Effector memory CD8-positive, alpha-beta T cell (primary cell): ENCODE measurements at regions not wholly inside any gene's neighbourhood (a gene's known extent, or its start where the extent isn't known, plus 50 kb on each side); places are given as distances from the start of the nearest gene placed in this dataset.
"Not testable (repeated sequence)": the region's sequence is repeated elsewhere in the genome, so short reads cannot be mapped to it uniquely, and the experiment has no call there.

Experiments used
- ATAC-seq: fragments of 150-1000 bp; cut with Tn5 transposase; replicated peaks from 2 replicates; pipeline ENCODE4 v1.10.0; 2021; ENCODE audit warnings: mild to moderate bottlenecking, moderate library complexity
- DNase-seq, 3 experiments: peaks; one replicate each; pipeline ENCODE4 v3.0.0; 2021
- H3K27ac Mint-ChIP-seq, 2 donors: one replicate each; pipeline ENCODE4 v1.8.0; 2022; ENCODE audit warnings: mild to moderate bottlenecking in 2 of 2, mixed read lengths in 2 of 2, moderate library complexity in 2 of 2
- H3K27me3 Mint-ChIP-seq, 2 donors: one replicate each; pipeline ENCODE4 v1.8.0; 2022; ENCODE audit warnings: mixed read lengths in 2 of 2
- H3K36me3 Mint-ChIP-seq: one replicate; pipeline ENCODE4 v1.8.0; 2022; ENCODE audit warnings: mild to moderate bottlenecking, moderate library complexity, mixed read lengths; ENCODE audit not compliant: insufficient read depth
- H3K4me1 Mint-ChIP-seq, 2 donors: one replicate each; pipeline ENCODE4 v1.8.0; 2022; ENCODE audit warnings: low read depth in 2 of 2, mixed read lengths in 2 of 2
- H3K4me3 Mint-ChIP-seq, 2 donors: one replicate each; pipeline ENCODE4 v1.8.0; 2022; ENCODE audit warnings: mild to moderate bottlenecking in 2 of 2, mixed read lengths in 2 of 2, moderate library complexity in 2 of 2
- H3K9me3 Mint-ChIP-seq, 2 donors: one replicate each; pipeline ENCODE4 v1.8.0; 2022; ENCODE audit warnings: mixed read lengths in 2 of 2

- Mint-ChIP-seq H3K4me1 (no peaks in the 10 kb centered on the region), H3K9me3 (peaks cover 0 to 2% of the 10 kb centered on the region in 2 donors), H3K4me3 (no peak overlapping the region), H3K27ac (no peak overlapping the region), H3K27me3 (peaks cover 0 to 7% of the 10 kb centered on the region in 2 donors), H3K36me3 (no peaks in the 10 kb centered on the region)
- DNase-seq = no peak
- ATAC-seq = no peak
Observed at GRCh38 chr1:213474054-213474453, 423.0 kb downstream of the RPS6KC1 start.

- Mint-ChIP-seq H3K27me3 (no peaks in the 10 kb centered on the region), H3K27ac (no peak overlapping the region), H3K36me3 (no peaks in the 10 kb centered on the region), H3K9me3 (peaks cover 1 to 6% of the 10 kb centered on the region in 2 donors), H3K4me1 (no peaks in the 10 kb centered on the region), H3K4me3 (no peak overlapping the region)
- DNase-seq (no peak), ATAC-seq (no peak)
Observed at GRCh38 chr1:213481395-213481794, 430.4 kb downstream of the RPS6KC1 start.

- no peak overlapping the region for H3K27ac Mint-ChIP-seq
- H3K27me3 Mint-ChIP-seq = peaks cover 6 to 8% of the 10 kb centered on the region in 2 donors
- ATAC-seq = no peak
- H3K36me3 Mint-ChIP-seq = no peaks in the 10 kb centered on the region
- DNase-seq = no peak
- peaks cover 1 to 6% of the 10 kb centered on the region in 2 donors for H3K9me3 Mint-ChIP-seq
- H3K4me1 Mint-ChIP-seq = no peaks in the 10 kb centered on the region
- no peak overlapping the region for H3K4me3 Mint-ChIP-seq
Observed at GRCh38 chr1:213484333-213484732, 433.3 kb downstream of the RPS6KC1 start.

- H3K4me3 Mint-ChIP-seq = no peak overlapping the region
- no peaks in the 10 kb centered on the region for H3K4me1 Mint-ChIP-seq
- peaks cover 1 to 6% of the 10 kb centered on the region in 2 donors for H3K9me3 Mint-ChIP-seq
- ATAC-seq = no peak
- no peak overlapping the region for H3K27ac Mint-ChIP-seq
- no peak for DNase-seq
- no peaks in the 10 kb centered on the region for H3K36me3 Mint-ChIP-seq
- peaks cover 10% of the 10 kb centered on the region in 2 donors for H3K27me3 Mint-ChIP-seq
Observed at GRCh38 chr1:213484758-213485157, 433.7 kb downstream of the RPS6KC1 start.

GRCh38 chr1:213486488-213486887 is 435.4 kb downstream of the RPS6KC1 start:
- no peak for ATAC-seq
- Mint-ChIP-seq H3K27ac (no peak overlapping the region), H3K4me3 (no peak overlapping the region), H3K27me3 (peaks cover 10 to 12% of the 10 kb centered on the region in 2 donors), H3K4me1 (no peaks in the 10 kb centered on the region), H3K9me3 (peaks cover 0 to 7% of the 10 kb centered on the region in 2 donors), H3K36me3 (no peaks in the 10 kb centered on the region)
- no peak for DNase-seq

GRCh38 chr1:213491468-213491867 is 440.4 kb downstream of the RPS6KC1 start:
- no peak for DNase-seq
- H3K4me1 Mint-ChIP-seq = no peaks in the 10 kb centered on the region
- no peak overlapping the region for H3K4me3 Mint-ChIP-seq

GRCh38 chr1:213492161-213493041 is 441.4 kb downstream of the RPS6KC1 start:
- Mint-ChIP-seq H3K27ac (no peak overlapping the region), H3K4me1 (no peaks in the 10 kb centered on the region), H3K36me3 (no peaks in the 10 kb centered on the region), H3K9me3 (peaks cover 0 to 7% of the 10 kb centered on the region in 2 donors), H3K4me3 (no peak overlapping the region), H3K27me3 (peaks cover 10 to 12% of the 10 kb centered on the region in 2 donors)
- DNase-seq (no peak), ATAC-seq (no peak)

More at GRCh38 chr1:213491468-213491867, 440.4 kb downstream of the RPS6KC1 start:
- Mint-ChIP-seq H3K27ac (no peak overlapping the region), H3K36me3 (no peaks in the 10 kb centered on the region), H3K9me3 (peaks cover 0 to 7% of the 10 kb centered on the region in 2 donors), H3K27me3 (peaks cover 10 to 12% of the 10 kb centered on the region in 2 donors)
- ATAC-seq = no peak

- DNase-seq (no peak), ATAC-seq (no peak)
- Mint-ChIP-seq H3K27me3 (no peaks in the 10 kb centered on the region), H3K9me3 (peaks cover 0 to 9% of the 10 kb centered on the region in 2 donors), H3K4me1 (no peaks in the 10 kb centered on the region), H3K4me3 (no peak overlapping the region), H3K36me3 (peaks cover 3% of the 10 kb centered on the region), H3K27ac (no peak overlapping the region)
Observed at GRCh38 chr1:213499444-213499843, 448.4 kb downstream of the RPS6KC1 start.

GRCh38 chr1:213507472-213508223 is 456.6 kb downstream of the RPS6KC1 start:
- H3K4me1 Mint-ChIP-seq = no peaks in the 10 kb centered on the region
- peaks cover 1 to 9% of the 10 kb centered on the region in 2 donors for H3K9me3 Mint-ChIP-seq
- no peak for ATAC-seq
- no peak overlapping the region for H3K27ac Mint-ChIP-seq
- H3K36me3 Mint-ChIP-seq = no peaks in the 10 kb centered on the region
- peaks cover 0 to 9% of the 10 kb centered on the region in 2 donors for H3K27me3 Mint-ChIP-seq
- no peak for DNase-seq
- no peak overlapping the region for H3K4me3 Mint-ChIP-seq

- Mint-ChIP-seq H3K9me3 (peaks cover 0 to 1% of the 10 kb centered on the region in 2 donors), H3K27me3 (peaks cover 0 to 9% of the 10 kb centered on the region in 2 donors), H3K36me3 (no peaks in the 10 kb centered on the region), H3K4me3 (no peak overlapping the region), H3K27ac (no peak overlapping the region), H3K4me1 (no peaks in the 10 kb centered on the region)
- DNase-seq (no peak), ATAC-seq (no peak)
Observed at GRCh38 chr1:213511173-213511572, 460.1 kb downstream of the RPS6KC1 start.

GRCh38 chr1:213512316-213512715 is 461.3 kb downstream of the RPS6KC1 start:
- DNase-seq (no peak), ATAC-seq (no peak)
- Mint-ChIP-seq H3K4me1 (no peaks in the 10 kb centered on the region), H3K27ac (no peak overlapping the region), H3K36me3 (no peaks in the 10 kb centered on the region), H3K27me3 (peaks cover 0 to 9% of the 10 kb centered on the region in 2 donors), H3K9me3 (peaks cover 0 to 5% of the 10 kb centered on the region in 2 donors), H3K4me3 (no peak overlapping the region)

GRCh38 chr1:213513006-213513405 is 462.0 kb downstream of the RPS6KC1 start:
- H3K27me3 Mint-ChIP-seq = peaks cover 0 to 9% of the 10 kb centered on the region in 2 donors
- H3K9me3 Mint-ChIP-seq = peaks cover 2 to 5% of the 10 kb centered on the region in 2 donors
- no peak overlapping the region for H3K27ac Mint-ChIP-seq
- ATAC-seq (no peak), DNase-seq (no peak)
- no peak overlapping the region for H3K4me3 Mint-ChIP-seq
- no peaks in the 10 kb centered on the region for H3K4me1 Mint-ChIP-seq
- no peaks in the 10 kb centered on the region for H3K36me3 Mint-ChIP-seq

GRCh38 chr1:213514408-213515179 is 463.6 kb downstream of the RPS6KC1 start:
- H3K4me1 Mint-ChIP-seq, DNase-seq, H3K4me3 Mint-ChIP-seq, ATAC-seq, H3K27ac Mint-ChIP-seq, H3K36me3 Mint-ChIP-seq: not testable (repeated sequence)
- Mint-ChIP-seq H3K27me3 (peaks cover 5 to 25% of the 10 kb centered on the region in 2 donors), H3K9me3 (peaks cover 4 to 17% of the 10 kb centered on the region in 2 donors)
